GM23338 (cell line): ENCODE measurements at regions not wholly inside any gene's neighbourhood (a gene's known extent, or its start where the extent isn't known, plus 50 kb on each side); places are given as distances from the start of the nearest gene placed in this dataset.

Experiments
- ATAC-seq: fragments of 200-7000 bp; cut with Tn5 transposase; 3 replicates; pipeline ENCODE4 v1.9.1; 2020
- DNase-seq: peaks from one replicate; pipeline ENCODE4 v3.0.0-alpha.2; 2015; ENCODE audit warnings: low spot score
- H2AFZ ChIP-seq: fragments of 200-600 bp; sonication (generic); 2 replicates; pipeline ENCODE4 v1.8.0; 2016; ENCODE audit warnings: antibody characterized with exemption, mild to moderate bottlenecking, moderate library complexity
- H3F3A ChIP-seq: fragments of 200-600 bp; sonication (generic); replicated peaks from 2 replicates; pipeline ENCODE4 v1.8.0; 2017; ENCODE audit warnings: antibody characterized with exemption, mixed run types, low read depth
- H3K27ac ChIP-seq: fragments of 200-600 bp; sonication (generic); 2 replicates; pipeline ENCODE4 v1.6.1; 2016; ENCODE audit warnings: low read depth
- H3K27me3 ChIP-seq: fragments of 200-600 bp; sonication (generic); 2 replicates; pipeline ENCODE4 v1.8.0; 2016; ENCODE audit warnings: mild to moderate bottlenecking, mixed run types, moderate library complexity; ENCODE audit not compliant: insufficient read depth
- H3K36me3 ChIP-seq: fragments of 200-600 bp; sonication (generic); 2 replicates; pipeline ENCODE4 v1.8.0; 2016; ENCODE audit warnings: mild to moderate bottlenecking; ENCODE audit not compliant: insufficient read depth
- H3K4me1 ChIP-seq: fragments of 200-600 bp; sonication (generic); 2 replicates; pipeline ENCODE4 v1.8.0; 2016; ENCODE audit warnings: mild to moderate bottlenecking, moderate library complexity; ENCODE audit not compliant: insufficient read depth
- H3K4me2 ChIP-seq: fragments of 200-600 bp; sonication (generic); 2 replicates; pipeline ENCODE4 v1.7.1; 2017; ENCODE audit warnings: mixed run types
- H3K4me3 ChIP-seq: fragments of 200-600 bp; sonication (generic); 2 replicates; pipeline ENCODE4 v1.6.1; 2016; ENCODE audit warnings: mixed run types
- H3K79me2 ChIP-seq: fragments of 200-600 bp; sonication (generic); replicated peaks from 2 replicates; pipeline ENCODE4 v1.8.0; 2017; ENCODE audit warnings: mild to moderate bottlenecking; ENCODE audit not compliant: insufficient read depth
- H3K9me2 ChIP-seq: fragments of 200-600 bp; sonication (generic); 2 replicates; pipeline ENCODE4 v1.8.0; 2017; ENCODE audit not compliant: insufficient read depth
- H4K20me1 ChIP-seq: fragments of 200-600 bp; sonication (generic); replicated peaks from 2 replicates; pipeline ENCODE4 v1.8.0; 2017; ENCODE audit warnings: mild to moderate bottlenecking; ENCODE audit not compliant: insufficient read depth
- H3K27ac Mint-ChIP-seq: 2 replicates; pipeline ENCODE4 v1.8.0; 2020; ENCODE audit warnings: inconsistent platforms, mild to moderate bottlenecking, moderate library complexity, mixed read lengths
- H3K27me3 Mint-ChIP-seq: 3 replicates; pipeline ENCODE4 v1.8.0; 2022; ENCODE audit warnings: low read depth, mild to moderate bottlenecking, moderate library complexity, mixed read lengths, inconsistent platforms; ENCODE audit not compliant: insufficient read depth, poor library complexity
- H3K36me3 Mint-ChIP-seq: 3 replicates; pipeline ENCODE4 v1.8.0; 2021; ENCODE audit warnings: low read depth, mild to moderate bottlenecking, inconsistent platforms, moderate library complexity, mixed read lengths
- H3K4me1 Mint-ChIP-seq: 3 replicates; pipeline ENCODE4 v1.8.0; 2020; ENCODE audit warnings: mild to moderate bottlenecking, inconsistent platforms, mixed read lengths
- H3K4me3 Mint-ChIP-seq: 3 replicates; pipeline ENCODE4 v1.8.0; 2021; ENCODE audit warnings: moderate library complexity, mild to moderate bottlenecking, inconsistent platforms, mixed read lengths
- H3K9me3 Mint-ChIP-seq: 3 replicates; pipeline ENCODE4 v1.8.0; 2020; ENCODE audit warnings: moderate library complexity, mild to moderate bottlenecking, inconsistent platforms, mixed read lengths
- CREB1 ChIP-seq: fragments of 250-450 bp; sonication (Bioruptor Pico); IDR thresholded peaks from 2 replicates; pipeline ENCODE4 v1.5.0; 2020; ENCODE audit warnings: low read depth, mild to moderate bottlenecking, moderate library complexity
- CTCF ChIP-seq, 2 experiments: fragments of 200-600 bp in 1 of 2; sonication (generic) in 1 of 2; conservative IDR thresholded peaks; 2 replicates each; pipeline versions ENCODE4 v1.5.1 to v1.6.1; 2016 to 2017; ENCODE audit warnings: antibody characterized with exemption in 2 of 2, low read depth in 2 of 2, mild to moderate bottlenecking in 2 of 2, moderate library complexity in 1 of 2
- JUNB ChIP-seq: IDR thresholded peaks from one replicate; pipeline ENCODE4 v1.6.1; 2016; ENCODE audit warnings: antibody characterized with exemption; ENCODE audit not compliant: unreplicated experiment
- POLR2AphosphoS5 ChIP-seq: IDR thresholded peaks from 2 replicates; pipeline ENCODE4 v1.6.1; 2016; ENCODE audit warnings: antibody characterized with exemption, low read depth
- STAT1 ChIP-seq: IDR thresholded peaks from one replicate; pipeline ENCODE4 v1.6.1; 2016; ENCODE audit warnings: antibody characterized with exemption; ENCODE audit not compliant: unreplicated experiment
- ZNF114 ChIP-seq: fragments of 250-450 bp; sonication (Bioruptor Pico); IDR thresholded peaks from 2 replicates; pipeline ENCODE4 v1.5.0; 2020; ENCODE audit warnings: mild to moderate bottlenecking, moderate library complexity
- ZNF331 ChIP-seq: fragments of 250-450 bp; sonication (Bioruptor Pico); IDR thresholded peaks from 2 replicates; pipeline ENCODE4 v1.5.0; 2020; ENCODE audit warnings: low read depth, mild to moderate bottlenecking, moderate library complexity

- no peaks in the 10 kb centered on the region for H3F3A ChIP-seq
- DNase-seq (peak; percentile 80), ATAC-seq (peak; percentile 97)
- no peaks in the 10 kb centered on the region for H3K27me3 ChIP-seq
- Mint-ChIP-seq H3K36me3 (no peaks in the 10 kb centered on the region), H3K4me3 (no peak overlapping the region), H3K27ac (no peak overlapping the region), H3K9me3 (no peaks in the 10 kb centered on the region), H3K4me1 (peaks cover 22% of the 10 kb centered on the region), H3K27me3 (peaks cover 2% of the 10 kb centered on the region)
- no peak overlapping the region for H3K4me3 ChIP-seq
- no peaks in the 10 kb centered on the region for H3K36me3 ChIP-seq
- peak; percentile 42 to 59 for TF ChIP-seq CTCF (conservative IDR thresholded peaks at IDR 0.05; ENCODE audit: low read depth in 2 of 2)
- TF ChIP-seq ZNF114 (CRISPR knock-in tag), result no peak
- peak overlapping the region; percentile 43; the same call in 1 of the 2 replicates for H2AFZ ChIP-seq
- no peaks in the 10 kb centered on the region for H4K20me1 ChIP-seq
- peaks cover 9% of the 10 kb centered on the region; the same call in 1 of the 2 replicates for H3K4me1 ChIP-seq
- no peaks in the 10 kb centered on the region for H3K79me2 ChIP-seq
- no peak overlapping the region for H3K27ac ChIP-seq
- 0 out of 2 replicates have a peak, but pooled peaks cover 2% of the 10 kb centered on the region for H3K9me2 ChIP-seq
- H3K4me2 ChIP-seq, result no peak overlapping the region
Measured at GRCh38 chr5:41636605-41637004, 126.2 kb upstream of the PLCXD3 start.

GRCh38 chr5:41629897-41630296 is 119.5 kb upstream of the PLCXD3 start:
- no peak overlapping the region for H3K27ac ChIP-seq
- DNase-seq, result no peak
- no peaks in the 10 kb centered on the region for H3K27me3 ChIP-seq
- H3K27me3 Mint-ChIP-seq, result no peaks in the 10 kb centered on the region
- H3K9me2 ChIP-seq, result 0 out of 2 replicates have a peak, but pooled peaks cover 2% of the 10 kb centered on the region
- no peak overlapping the region for H3K27ac Mint-ChIP-seq
- H3K79me2 ChIP-seq, result no peaks in the 10 kb centered on the region
- no peak for ATAC-seq
- H3K4me2 ChIP-seq, result no peak overlapping the region
- no peak overlapping the region for H3K4me3 Mint-ChIP-seq
- TF ChIP-seq CREB1 (CRISPR knock-in tag) (no peak), STAT1 (no peak), CTCF (conservative IDR thresholded peaks at IDR 0.05; ENCODE audit: low read depth in 2 of 2) (no peak), JUNB (no peak), POLR2AphosphoS5 (no peak), ZNF331 (CRISPR knock-in tag) (no peak)
- H3K9me3 Mint-ChIP-seq, result no peaks in the 10 kb centered on the region
- H3K4me3 ChIP-seq, result no peak overlapping the region
- H3F3A ChIP-seq, result no peaks in the 10 kb centered on the region
- H3K4me1 ChIP-seq, result no peaks in the 10 kb centered on the region
- no peaks in the 10 kb centered on the region for H3K36me3 ChIP-seq
- peaks cover 10% of the 10 kb centered on the region for H3K4me1 Mint-ChIP-seq
- H3K36me3 Mint-ChIP-seq, result no peaks in the 10 kb centered on the region
- no peaks in the 10 kb centered on the region for H4K20me1 ChIP-seq
- H2AFZ ChIP-seq, result no peak overlapping the region
